Liver (tissue), 8 donors: ENCODE measurements at regions not wholly inside any gene's neighbourhood (a gene's known extent, or its start where the extent isn't known, plus 50 kb on each side); places are given as distances from the start of the nearest gene placed in this dataset.
"Not testable (repeated sequence)": the region's sequence is repeated elsewhere in the genome, so short reads cannot be mapped to it uniquely, and the experiment has no call there.

Experiments
- DNase-seq: peaks from one replicate; pipeline ENCODE4 v3.0.0-alpha.2; 2017; ENCODE audit warnings: low spot score
- H3K27ac ChIP-seq, 2 donors: one replicate each; pipeline ENCODE4 v1.7.0; 2013; ENCODE audit warnings: inconsistent platforms in 2 of 2, low read length in 2 of 2, control low read depth in 1 of 2, low read depth in 1 of 2, mild to moderate bottlenecking in 1 of 2
- H3K27me3 ChIP-seq, 4 donors: one replicate each; pipeline versions ENCODE4 v1.6.1 to v1.7.0; 2013; ENCODE audit warnings: low read length in 3 of 4, inconsistent platforms in 1 of 4, mild to moderate bottlenecking in 1 of 4, moderate library complexity in 1 of 4; ENCODE audit not compliant: control insufficient read depth in 4 of 4, insufficient read depth in 4 of 4
- H3K36me3 ChIP-seq, 4 donors: one replicate each; pipeline versions ENCODE4 v1.6.1 to v1.7.0; 2013; ENCODE audit warnings: low read length in 3 of 4, mild to moderate bottlenecking in 3 of 4, low read depth in 1 of 4, moderate library complexity in 1 of 4; ENCODE audit not compliant: control insufficient read depth in 4 of 4, insufficient read depth in 3 of 4
- H3K4me1 ChIP-seq, 4 donors: one replicate each; pipeline versions ENCODE4 v1.6.1 to v1.7.0; 2013; ENCODE audit warnings: low read length in 3 of 4, mild to moderate bottlenecking in 3 of 4, moderate library complexity in 1 of 4; ENCODE audit not compliant: control insufficient read depth in 4 of 4, insufficient read depth in 4 of 4
- H3K4me3 ChIP-seq, 3 donors: one replicate each; pipeline versions ENCODE4 v1.6.1 to v1.7.0; 2013; ENCODE audit warnings: low read length in 3 of 3, control low read depth in 1 of 3, low read depth in 1 of 3, mild to moderate bottlenecking in 1 of 3
- H3K9ac ChIP-seq, 2 donors: one replicate each; pipeline ENCODE4 v1.7.0; 2013; ENCODE audit warnings: low read length in 2 of 2, mild to moderate bottlenecking in 2 of 2, moderate library complexity in 2 of 2, control low read depth in 1 of 2, low read depth in 1 of 2
- H3K9me3 ChIP-seq, 4 donors: one replicate each; pipeline versions ENCODE4 v1.6.1 to v1.7.0; 2013; ENCODE audit warnings: low read length in 3 of 4; ENCODE audit not compliant: control insufficient read depth in 4 of 4
- CTCF ChIP-seq: fragments of 150-350 bp; IDR thresholded peaks from 2 replicates; pipeline ENCODE4 v1.5.1; 2017; ENCODE audit warnings: improper control_type of control experiment, low read depth, low read length; ENCODE audit not compliant: missing input control
- EGR1 ChIP-seq, 2 donors: IDR thresholded peaks; 2 replicates each; pipeline ENCODE4 v1.6.1; 2016 to 2018; ENCODE audit warnings: antibody characterized with exemption in 2 of 2, low read depth in 2 of 2
- FOXA2 ChIP-seq: IDR thresholded peaks from 2 replicates; pipeline ENCODE4 v1.6.1; 2016; ENCODE audit warnings: antibody characterized with exemption
- GABPA ChIP-seq, 2 donors: IDR thresholded peaks in 1 of 2; conservative IDR thresholded peaks in 1 of 2; 2 replicates each; pipeline ENCODE4 v1.6.1; 2016; ENCODE audit warnings: antibody characterized with exemption in 2 of 2, mild to moderate bottlenecking in 1 of 2, moderate library complexity in 1 of 2
- HNF4A ChIP-seq, 2 donors: conservative IDR thresholded peaks; 2 replicates each; pipeline ENCODE4 v1.6.1; 2016; ENCODE audit warnings: antibody characterized with exemption in 2 of 2, mild to moderate bottlenecking in 2 of 2
- MAX ChIP-seq: IDR thresholded peaks from 2 replicates; pipeline ENCODE4 v1.6.1; 2016; ENCODE audit warnings: antibody characterized with exemption
- NR2F2 ChIP-seq: IDR thresholded peaks from 2 replicates; pipeline ENCODE4 v1.6.1; 2016; ENCODE audit warnings: antibody characterized with exemption
- RAD21 ChIP-seq, 2 donors: IDR thresholded peaks; 2 replicates each; pipeline ENCODE4 v1.6.1; 2016; ENCODE audit warnings: antibody characterized with exemption in 2 of 2, mild to moderate bottlenecking in 2 of 2
- REST ChIP-seq: IDR thresholded peaks from 2 replicates; pipeline ENCODE4 v1.6.1; 2016; ENCODE audit warnings: antibody characterized with exemption, mild to moderate bottlenecking
- SP1 ChIP-seq: IDR thresholded peaks from 2 replicates; pipeline ENCODE4 v1.6.1; 2018; ENCODE audit warnings: antibody characterized with exemption, mild to moderate bottlenecking
- YY1 ChIP-seq: IDR thresholded peaks from 2 replicates; pipeline ENCODE4 v1.6.1; 2016; ENCODE audit warnings: antibody characterized with exemption, mild to moderate bottlenecking
- ZBTB33 ChIP-seq: IDR thresholded peaks from 2 replicates; pipeline ENCODE4 v1.6.1; 2016; ENCODE audit warnings: antibody characterized with exemption
- WGBS: extraction: QIAGEN DNeasy Blood & Tissue Kit; methylation state at CpG from one replicate; pipeline ENCODE4 v1.1.7; 2013; 5-methylcytosine and 5-hydroxymethylcytosine counted together
- donor health status: healthy.
- donor health status: healthy.
- donor health status: healthy.
- donor health status: healthy.
- donor health status: healthy.

GRCh38 chr10:42900346-42900745 lies 117.8 kb downstream of the BMS1 start:
- H3K27ac ChIP-seq, DNase-seq, H3K4me1 ChIP-seq, H3K9ac ChIP-seq, H3K4me3 ChIP-seq, H3K36me3 ChIP-seq: not testable (repeated sequence)
- Histone ChIP-seq H3K27me3 (peaks cover 0 to 10% (median 7%) of the 10 kb centered on the region in 4 donors), H3K9me3 (peaks cover 15 to 49% (median 18%) of the 10 kb centered on the region in 4 donors)
- 88% methylated on average over 23 of the region's 24 CpGs for WGBS

GRCh38 chr10:42911359-42911758 lies 128.8 kb downstream of the BMS1 start:
- Histone ChIP-seq H3K36me3 (no peaks in the 10 kb centered on the region), H3K4me1 (no peaks in the 10 kb centered on the region), H3K9me3 (peaks cover 0 to 4% (median 2%) of the 10 kb centered on the region in 4 donors), H3K9ac (no peak overlapping the region), H3K27ac (no peak overlapping the region), H3K4me3 (no peak overlapping the region), H3K27me3 (no peaks in the 10 kb centered on the region)
- no peak for DNase-seq
- WGBS = 65% methylated on average over 2 of the region's 2 CpGs
- TF ChIP-seq SP1 = no peak
- no peak for TF ChIP-seq NR2F2
- TF ChIP-seq CTCF = no peak
- TF ChIP-seq RAD21 (IDR thresholded peaks at IDR 0.05) = no peak
- TF ChIP-seq EGR1 (IDR thresholded peaks at IDR 0.05; ENCODE audit: low read depth in 2 of 2) = no peak
- TF ChIP-seq FOXA2 = no peak
- TF ChIP-seq YY1 = no peak
- no peak for TF ChIP-seq REST
- no peak for TF ChIP-seq MAX
- TF ChIP-seq GABPA (IDR thresholded peaks at IDR 0.05 in 1 of 2, conservative IDR thresholded peaks at IDR 0.05 in 1 of 2) = no peak
- TF ChIP-seq HNF4A (conservative IDR thresholded peaks at IDR 0.05) = no peak
- no peak for TF ChIP-seq ZBTB33
